ENCODE measurements at regions not wholly inside any gene's neighbourhood (a gene's known extent, or its start where the extent isn't known, plus 50 kb on each side); places are given as distances from the start of the nearest gene placed in this dataset.

GRCh38 chr1:67514786-67515185, 84.6 kb upstream of the SERBP1 start:
- H2BK15ac ChIP-seq (ENCODE audit: low read depth, low read length): no peak overlapping the region
- Mint-ChIP-seq H3K36me3 (ENCODE audit: insufficient read depth in 1 of 3, low read depth in 3 of 3) (peaks cover 13 to 32% (median 13%) of the 10 kb centered on the region in 3 experiments), H3K27ac (no peak overlapping the region), H3K9me3 (peaks cover 37 to 40% of the 10 kb centered on the region in 2 experiments), H3K4me1 (peaks cover 19 to 23% of the 10 kb centered on the region in 2 experiments), H3K4me3 (no peak overlapping the region), H3K27me3 (ENCODE audit: low read depth) (peaks cover 97% of the 10 kb centered on the region)
- H3K14ac ChIP-seq (ENCODE audit: insufficient read depth, low read length): no peak overlapping the region
- TF ChIP-seq CTCF (conservative IDR thresholded peaks at IDR 0.05): no peak
- no peak overlapping the region for H2BK5ac ChIP-seq (ENCODE audit: insufficient read length, low read length)
- H3K9me3 ChIP-seq (ENCODE audit: control insufficient read depth, low read depth, low read length): peaks cover 19% of the 10 kb centered on the region
- no peak overlapping the region for H3K56ac ChIP-seq (ENCODE audit: insufficient read length, low read depth, low read length)
- no peak overlapping the region for H3K9ac ChIP-seq (ENCODE audit: extremely low read depth, insufficient read length, low read length)
- no peak overlapping the region for H3K4me2 ChIP-seq (ENCODE audit: insufficient read depth, insufficient read length, low read length)
- H2AFZ ChIP-seq (ENCODE audit: low read length): no peak overlapping the region
- no peak overlapping the region for H2BK20ac ChIP-seq (ENCODE audit: low read depth, low read length, poor library complexity, severe bottlenecking)
- no peak overlapping the region for H3K27ac ChIP-seq (ENCODE audit: insufficient read length, low read depth, low read length)
- H4K8ac ChIP-seq (replicated peaks; ENCODE audit: insufficient read length, low read depth, low read length): no peak overlapping the region
- H3K18ac ChIP-seq (ENCODE audit: insufficient read length, low read depth, low read length): no peak overlapping the region
- H2AK5ac ChIP-seq (ENCODE audit: insufficient read length, low read length): no peak overlapping the region
- no peak overlapping the region for H3K4ac ChIP-seq (ENCODE audit: low read depth, low read length)
- H3K23ac ChIP-seq (ENCODE audit: insufficient read length, low read depth, low read length): no peak overlapping the region
- WGBS (ENCODE audit: extremely low coverage, insufficient read length, low lambda C conversion rate): no CpG with 5 or more reads among the region's 2 CpGs
- no peaks in the 10 kb centered on the region for H3K79me2 ChIP-seq (ENCODE audit: insufficient read depth, low read length)
- DNase-seq: no peak
- H4K5ac ChIP-seq (ENCODE audit: insufficient read length, low read depth, low read length): no peak overlapping the region
- no peaks in the 10 kb centered on the region for H4K20me1 ChIP-seq (ENCODE audit: control insufficient read depth, insufficient read depth, insufficient read length)
- H3K27me3 ChIP-seq (ENCODE audit: insufficient read depth, low read length): peaks cover 54% of the 10 kb centered on the region
- H3K79me1 ChIP-seq (ENCODE audit: insufficient read depth, low read depth, low read length, poor library complexity, severe bottlenecking): no peaks in the 10 kb centered on the region
- no peak overlapping the region for H3T11ph ChIP-seq (ENCODE audit: low read length)
- no peak overlapping the region for H2BK12ac ChIP-seq (ENCODE audit: insufficient read length, low read depth, low read length)
- H3K4me1 ChIP-seq (ENCODE audit: insufficient read depth, low read length): no peaks in the 10 kb centered on the region; the same call in 1 of the 2 replicates
- H2BK120ac ChIP-seq (ENCODE audit: low read depth, low read length, poor library complexity, severe bottlenecking): no peak overlapping the region
- H3K23me2 ChIP-seq (ENCODE audit: insufficient read length, low read depth, low read length, poor library complexity, severe bottlenecking): peaks cover 2% of the 10 kb centered on the region
- no peak overlapping the region for H4K91ac ChIP-seq (ENCODE audit: insufficient read length, low read depth, low read length)

Measured in H9 (cell line).